ENCODE measurements at regions not wholly inside any gene's neighbourhood (a gene's known extent, or its start where the extent isn't known, plus 50 kb on each side); places are given as distances from the start of the nearest gene placed in this dataset.

DNA sequence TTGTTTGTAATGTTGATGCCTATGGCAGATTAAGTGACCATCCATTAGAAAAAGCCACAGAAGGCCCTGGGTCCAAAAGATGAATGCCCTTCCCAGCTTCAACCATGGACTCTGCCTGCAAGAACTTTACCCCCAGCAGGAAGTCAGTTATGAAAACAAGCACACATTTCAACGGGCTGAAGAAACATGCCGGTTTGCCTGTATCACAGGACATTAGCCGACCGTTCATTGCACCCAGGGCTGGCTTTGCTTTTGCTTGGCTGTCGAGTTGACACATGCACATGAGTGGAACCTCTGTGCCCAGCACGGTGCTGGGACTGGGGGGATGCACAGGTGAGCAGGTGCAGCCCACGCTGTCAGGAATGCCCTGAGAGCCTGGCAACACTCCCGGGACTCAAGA, 1087.0 kb downstream of the BCL11B start:
- H3K4me3 ChIP-seq (ENCODE audit: control insufficient read depth, low read depth, low read length) = no peak overlapping the region
- TF ChIP-seq, protein P1, sequence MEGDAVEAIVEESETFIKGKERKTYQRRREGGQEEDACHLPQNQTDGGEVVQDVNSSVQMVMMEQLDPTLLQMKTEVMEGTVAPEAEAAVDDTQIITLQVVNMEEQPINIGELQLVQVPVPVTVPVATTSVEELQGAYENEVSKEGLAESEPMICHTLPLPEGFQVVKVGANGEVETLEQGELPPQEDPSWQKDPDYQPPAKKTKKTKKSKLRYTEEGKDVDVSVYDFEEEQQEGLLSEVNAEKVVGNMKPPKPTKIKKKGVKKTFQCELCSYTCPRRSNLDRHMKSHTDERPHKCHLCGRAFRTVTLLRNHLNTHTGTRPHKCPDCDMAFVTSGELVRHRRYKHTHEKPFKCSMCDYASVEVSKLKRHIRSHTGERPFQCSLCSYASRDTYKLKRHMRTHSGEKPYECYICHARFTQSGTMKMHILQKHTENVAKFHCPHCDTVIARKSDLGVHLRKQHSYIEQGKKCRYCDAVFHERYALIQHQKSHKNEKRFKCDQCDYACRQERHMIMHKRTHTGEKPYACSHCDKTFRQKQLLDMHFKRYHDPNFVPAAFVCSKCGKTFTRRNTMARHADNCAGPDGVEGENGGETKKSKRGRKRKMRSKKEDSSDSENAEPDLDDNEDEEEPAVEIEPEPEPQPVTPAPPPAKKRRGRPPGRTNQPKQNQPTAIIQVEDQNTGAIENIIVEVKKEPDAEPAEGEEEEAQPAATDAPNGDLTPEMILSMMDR (IDR thresholded peaks at IDR 0.05; ENCODE audit: control insufficient read depth, insufficient read depth, low read depth, low read length, missing control alignments) = no peak
- DNase-seq (ENCODE audit: low read depth) = no peak

DNA sequence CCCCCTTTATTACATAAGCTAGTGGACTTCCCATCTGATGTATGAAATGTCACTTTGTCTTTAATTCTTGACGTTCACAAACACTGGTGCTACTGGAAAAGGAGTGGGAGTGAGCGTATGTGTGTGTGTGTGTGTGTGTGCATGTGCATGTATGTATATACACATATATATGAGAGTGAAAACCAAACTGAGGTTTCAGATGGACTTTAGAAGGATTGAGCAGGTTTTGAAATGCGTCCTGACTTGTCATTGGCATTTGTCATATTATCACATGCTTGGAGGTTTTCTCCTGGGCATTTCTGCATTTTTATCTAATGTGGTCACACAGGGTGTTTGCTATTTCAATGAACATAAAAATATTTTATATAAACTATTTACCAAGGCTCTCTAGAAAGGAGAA, 1085.9 kb downstream of the BCL11B start:
- no peak for DNase-seq (ENCODE audit: low read depth)
- TF ChIP-seq, protein P1 (IDR thresholded peaks at IDR 0.05; ENCODE audit: control insufficient read depth, insufficient read depth, low read depth, low read length, missing control alignments) = no peak
- no peak overlapping the region for H3K4me3 ChIP-seq (ENCODE audit: control insufficient read depth, low read depth, low read length)

DNA sequence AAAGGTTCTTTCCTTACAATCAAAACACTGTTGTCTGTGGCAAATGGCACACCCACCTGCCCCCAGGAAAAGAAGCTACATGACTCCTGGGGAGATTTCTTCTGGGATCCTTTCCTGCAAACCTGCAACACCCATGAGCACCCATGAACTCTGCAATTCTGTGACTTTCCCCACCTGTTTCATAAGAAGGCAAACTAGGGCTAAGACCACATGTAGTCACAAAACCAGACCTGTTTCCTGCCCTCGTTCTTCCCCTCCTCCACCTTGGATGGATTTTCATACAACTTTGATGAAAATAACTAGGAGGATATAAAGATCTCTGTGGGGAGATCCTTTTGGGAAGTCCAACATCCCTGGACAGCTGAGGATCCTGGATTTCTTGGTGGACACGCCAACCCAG, 1084.7 kb downstream of the BCL11B start:
- H3K4me3 ChIP-seq (ENCODE audit: control insufficient read depth, low read depth, low read length) = no peak overlapping the region
- DNase-seq (ENCODE audit: low read depth) = no peak
- TF ChIP-seq, protein P1 (IDR thresholded peaks at IDR 0.05; ENCODE audit: control insufficient read depth, insufficient read depth, low read depth, low read length, missing control alignments) = no peak

DNA sequence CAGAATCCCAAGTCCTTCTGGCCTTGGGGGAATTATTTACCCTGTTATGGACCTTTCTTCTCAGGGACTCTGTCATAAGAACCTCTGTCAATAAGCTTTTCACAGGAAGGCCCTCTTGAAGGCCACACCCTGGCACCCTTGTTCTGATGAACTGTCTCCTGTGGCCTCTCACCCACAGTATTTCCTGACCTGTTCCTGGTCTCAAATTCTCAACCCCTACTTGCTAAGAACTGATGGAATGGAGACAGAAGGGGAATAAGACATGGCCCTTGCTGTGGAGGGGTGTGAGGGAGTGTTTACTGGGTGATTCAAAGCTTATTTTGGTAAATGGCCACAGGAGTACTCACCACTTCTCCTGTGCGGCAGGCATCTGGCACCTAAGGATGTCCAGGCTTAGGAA, 1082.9 kb downstream of the BCL11B start:
- no peak overlapping the region for H3K4me3 ChIP-seq (ENCODE audit: control insufficient read depth, low read depth, low read length)
- TF ChIP-seq, protein P1 (IDR thresholded peaks at IDR 0.05; ENCODE audit: control insufficient read depth, insufficient read depth, low read depth, low read length, missing control alignments) = no peak
- no peak for DNase-seq (ENCODE audit: low read depth)

DNA sequence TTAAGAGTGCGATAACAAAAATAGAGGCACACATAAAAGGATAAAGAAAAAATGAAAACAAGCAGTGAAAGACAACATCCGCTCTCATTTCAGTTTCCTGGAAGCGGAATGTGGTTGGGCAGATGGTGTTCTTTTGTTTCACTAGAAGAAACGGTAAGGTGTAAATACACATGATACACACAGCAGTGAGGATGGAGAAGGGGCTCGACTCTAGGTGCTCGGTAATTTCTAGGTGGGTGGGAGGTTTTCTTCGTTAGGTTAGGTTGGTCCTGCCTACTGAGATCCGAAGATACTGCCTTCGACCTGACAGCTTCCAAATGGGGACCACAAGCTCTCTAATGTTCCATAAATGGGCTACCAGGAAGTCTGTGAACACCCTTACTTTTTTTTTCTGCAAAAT, 1082.5 kb downstream of the BCL11B start:
- H3K4me3 ChIP-seq (ENCODE audit: control insufficient read depth, low read depth, low read length) = no peak overlapping the region
- TF ChIP-seq, protein P1 (IDR thresholded peaks at IDR 0.05; ENCODE audit: control insufficient read depth, insufficient read depth, low read depth, low read length, missing control alignments) = no peak
- DNase-seq (ENCODE audit: low read depth) = no peak

DNA sequence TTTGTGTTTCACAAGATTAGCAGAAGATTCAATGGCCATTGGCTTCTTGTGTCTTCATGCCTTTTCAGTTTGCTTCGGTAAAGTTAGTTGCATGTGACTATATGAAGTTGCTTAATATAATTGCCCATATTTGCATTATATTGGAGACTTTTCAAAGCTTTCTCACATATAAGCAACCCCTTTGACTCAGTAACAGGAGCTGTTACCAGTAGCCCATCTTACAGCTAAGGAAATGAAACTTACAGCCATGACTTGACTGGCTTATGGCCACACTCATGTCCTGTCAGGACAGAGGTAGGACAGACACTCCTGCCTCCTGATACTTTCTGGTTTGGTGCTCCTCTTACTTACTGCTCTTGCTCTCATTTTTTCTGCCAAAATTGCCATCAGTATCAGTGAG, 1082.1 kb downstream of the BCL11B start:
- TF ChIP-seq, protein P1 (IDR thresholded peaks at IDR 0.05; ENCODE audit: control insufficient read depth, insufficient read depth, low read depth, low read length, missing control alignments) = no peak
- H3K4me3 ChIP-seq (ENCODE audit: control insufficient read depth, low read depth, low read length) = no peak overlapping the region
- no peak for DNase-seq (ENCODE audit: low read depth)

DNA sequence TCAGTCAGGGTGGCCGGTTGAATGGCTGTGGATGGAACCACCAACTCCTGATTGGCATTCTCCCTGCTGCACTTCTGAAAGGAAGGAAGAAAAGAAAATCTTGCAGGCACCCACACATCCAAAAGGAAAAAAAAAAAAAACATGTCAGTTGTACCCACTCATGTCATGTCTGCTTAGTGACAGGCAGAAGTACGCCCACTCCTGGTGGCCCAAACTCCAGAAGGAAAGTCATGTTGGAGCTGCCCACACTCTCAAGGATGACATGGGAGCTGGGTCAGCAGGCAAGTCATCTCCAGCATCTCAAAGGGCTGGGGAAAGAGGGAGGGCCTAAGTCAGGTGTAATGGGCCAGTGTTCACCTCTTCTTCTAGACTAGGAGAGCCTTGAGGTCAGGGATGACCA, 1079.1 kb downstream of the BCL11B start:
- no peak overlapping the region for H3K4me3 ChIP-seq (ENCODE audit: control insufficient read depth, low read depth, low read length)
- no peak for DNase-seq (ENCODE audit: low read depth)
- TF ChIP-seq, protein P1 (IDR thresholded peaks at IDR 0.05; ENCODE audit: control insufficient read depth, insufficient read depth, low read depth, low read length, missing control alignments) = no peak

Data from AG09309 (cell line).